Breast epithelium (tissue), 4 donors: ENCODE measurements at regions not wholly inside any gene's neighbourhood (a gene's known extent, or its start where the extent isn't known, plus 50 kb on each side); places are given as distances from the start of the nearest gene placed in this dataset.

Experiments
- DNase-seq, 2 donors: peaks; one replicate each; pipeline ENCODE4 v3.0.0-alpha.2; 2019; ENCODE audit warnings: low spot score in 2 of 2
- H3K27ac ChIP-seq, 2 donors: fragments of 200-600 bp; sonication (generic) in 1 of 2; one replicate each; pipeline ENCODE4 v1.5.1; 2016 to 2019; ENCODE audit warnings: mild to moderate bottlenecking in 1 of 2
- H3K27me3 ChIP-seq, 2 donors: fragments of 200-600 bp; sonication (generic) in 1 of 2; one replicate each; pipeline versions ENCODE4 v1.5.1 to v1.6.0; 2017 to 2019; ENCODE audit warnings: control low read depth in 1 of 2, mild to moderate bottlenecking in 1 of 2
- H3K36me3 ChIP-seq: fragments of 200-600 bp; one replicate; pipeline ENCODE4 v1.5.1; 2019
- H3K4me1 ChIP-seq, 2 donors: fragments of 200-600 bp; sonication (generic); one replicate each; pipeline ENCODE4 v1.5.1; 2016 to 2019; ENCODE audit warnings: control low read depth in 1 of 2
- H3K4me3 ChIP-seq, 3 donors: fragments of 200-600 bp; sonication (generic); 1 replicate in 2 of 3; 2 replicates in 1 of 3; pipeline ENCODE4 v1.5.1; 2016 to 2019; ENCODE audit warnings: mild to moderate bottlenecking in 3 of 3, moderate library complexity in 2 of 3
- H3K9me3 ChIP-seq, 2 donors: fragments of 200-600 bp; sonication (generic) in 1 of 2; one replicate each; pipeline ENCODE4 v1.5.1; 2016 to 2019; ENCODE audit warnings: control low read depth in 1 of 2
- CTCF ChIP-seq, 3 donors: fragments of 450-650 bp; IDR thresholded peaks; one replicate each; pipeline ENCODE4 v1.5.1; 2016 to 2017; ENCODE audit warnings: antibody characterized with exemption in 3 of 3, mild to moderate bottlenecking in 3 of 3, moderate library complexity in 3 of 3
- POLR2A ChIP-seq: fragments of 450-650 bp; IDR thresholded peaks from one replicate; pipeline ENCODE4 v1.6.1; 2016; ENCODE audit warnings: antibody characterized with exemption, mild to moderate bottlenecking, moderate library complexity
- POLR2AphosphoS5 ChIP-seq, 3 donors: sonication (generic); formaldehyde crosslinking; IDR thresholded peaks; one replicate each; pipeline ENCODE4 v1.6.1; 2017; ENCODE audit warnings: antibody characterized with exemption in 3 of 3
- intact Hi-C: fragments of 100-400 bp; cut with DNase I; formaldehyde crosslinking; loops from one replicate; pipeline ENCODE4 v1.15.1; 2023; ENCODE audit warnings: low total_unique reads

DNA sequence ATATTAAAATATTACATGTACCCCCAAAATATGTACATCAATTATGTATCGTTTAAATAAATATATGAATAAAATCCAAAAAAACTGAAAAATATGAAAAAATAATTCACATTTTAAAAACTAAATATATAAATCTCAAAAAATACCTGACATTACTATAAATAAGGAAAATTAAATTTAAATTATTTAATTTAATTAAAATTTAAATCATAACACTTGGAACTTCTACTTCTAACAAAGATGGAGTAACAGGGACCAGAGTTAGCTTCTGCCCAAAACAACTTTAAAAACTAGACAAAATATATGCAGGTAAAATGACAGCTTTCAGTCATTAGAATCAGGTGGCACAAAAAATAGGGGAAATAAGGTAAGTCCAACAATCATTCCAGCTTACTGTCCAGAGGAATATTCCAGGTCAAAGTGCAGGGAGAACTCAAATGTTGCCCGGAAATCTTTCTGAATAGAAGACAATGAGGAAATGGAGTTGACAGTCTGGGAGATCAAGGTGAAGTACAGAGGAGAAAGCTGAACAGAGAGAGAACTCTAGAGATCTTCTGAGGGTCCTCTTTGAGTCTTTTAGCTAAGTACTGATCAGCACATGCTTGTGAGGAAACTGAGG, 207.7 kb upstream of the ATP11B start:
- no peak for DNase-seq
- intact Hi-C loops = loop anchor here (10.0 kb wide), 1 partner anchor 1351 kb away; no protein-coding TSS in a partner anchor
- H3K27me3 ChIP-seq = no peaks in the 10 kb centered on the region
- no peaks in the 10 kb centered on the region for H3K36me3 ChIP-seq
- H3K9me3 ChIP-seq = no peaks in the 10 kb centered on the region
- H3K27ac ChIP-seq = no peak overlapping the region
- TF ChIP-seq POLR2AphosphoS5 (IDR thresholded peaks at IDR 0.05) (no peak), POLR2A (no peak), CTCF (IDR thresholded peaks at IDR 0.05) (no peak)
- H3K4me3 ChIP-seq = no peak overlapping the region
- no peaks in the 10 kb centered on the region for H3K4me1 ChIP-seq

DNA sequence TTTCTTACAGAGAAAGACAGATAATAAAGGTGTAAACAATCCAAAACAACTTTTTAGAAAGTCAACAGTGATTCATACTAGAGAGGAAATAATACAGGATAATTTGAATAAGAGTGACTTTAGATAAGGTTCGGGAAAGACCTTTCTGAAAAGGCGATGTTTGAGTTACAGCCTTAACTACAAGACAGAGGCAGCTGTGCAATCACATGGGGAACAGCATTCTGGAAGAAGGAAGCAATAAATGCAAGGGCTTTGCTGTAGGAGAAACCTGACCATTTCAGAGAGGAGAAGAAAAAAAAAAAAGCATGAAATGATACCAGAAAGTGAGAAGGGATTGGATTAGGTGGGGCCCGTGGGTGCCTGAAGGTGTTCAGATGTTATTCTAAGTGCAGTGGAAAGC, 200.6 kb upstream of the ATP11B start:
- no peak for DNase-seq
- H3K4me3 ChIP-seq = no peak overlapping the region
- no peaks in the 10 kb centered on the region for H3K9me3 ChIP-seq
- H3K27me3 ChIP-seq = no peaks in the 10 kb centered on the region
- intact Hi-C loops = no loop called here
- H3K36me3 ChIP-seq = no peaks in the 10 kb centered on the region
- no peak overlapping the region for H3K27ac ChIP-seq
- H3K4me1 ChIP-seq = no peaks in the 10 kb centered on the region
- no peak for TF ChIP-seq POLR2A
- TF ChIP-seq CTCF (IDR thresholded peaks at IDR 0.05) = no peak
- TF ChIP-seq POLR2AphosphoS5 (IDR thresholded peaks at IDR 0.05) = no peak

- H3K36me3 ChIP-seq = no peaks in the 10 kb centered on the region
- H3K27me3 ChIP-seq = no peaks in the 10 kb centered on the region
- DNase-seq = no peak
- TF ChIP-seq POLR2A = no peak
- no peak for TF ChIP-seq POLR2AphosphoS5 (IDR thresholded peaks at IDR 0.05)
- no peaks in the 10 kb centered on the region for H3K9me3 ChIP-seq
- no peaks in the 10 kb centered on the region for H3K4me1 ChIP-seq
- H3K4me3 ChIP-seq = no peak overlapping the region
- intact Hi-C loops = loop anchor here (5.0 kb wide), 1 partner anchor 280 kb away; no protein-coding TSS in a partner anchor
- no peak overlapping the region for H3K27ac ChIP-seq
Observed at GRCh38 chr3:182596676-182597410, 196.5 kb upstream of the ATP11B start.

GRCh38 chr3:182597621-182598041, 195.7 kb upstream of the ATP11B start:
- intact Hi-C loops = loop anchor here (5.0 kb wide), 1 partner anchor 280 kb away; no protein-coding TSS in a partner anchor
- Histone ChIP-seq H3K27ac (no peak overlapping the region), H3K4me3 (no peak overlapping the region), H3K27me3 (no peaks in the 10 kb centered on the region), H3K9me3 (no peaks in the 10 kb centered on the region), H3K36me3 (no peaks in the 10 kb centered on the region), H3K4me1 (no peaks in the 10 kb centered on the region)
- DNase-seq = no peak
- no peak for TF ChIP-seq POLR2A
- TF ChIP-seq POLR2AphosphoS5 (IDR thresholded peaks at IDR 0.05) = no peak
- no peak for TF ChIP-seq CTCF (IDR thresholded peaks at IDR 0.05)

- Histone ChIP-seq H3K36me3 (no peaks in the 10 kb centered on the region), H3K4me3 (no peak overlapping the region), H3K4me1 (no peaks in the 10 kb centered on the region), H3K27me3 (no peaks in the 10 kb centered on the region), H3K27ac (no peak overlapping the region), H3K9me3 (no peaks in the 10 kb centered on the region)
- intact Hi-C loops = no loop called here
- no peak for TF ChIP-seq CTCF (IDR thresholded peaks at IDR 0.05)
- TF ChIP-seq POLR2A = no peak
- DNase-seq = no peak
Observed at GRCh38 chr3:182601597-182601996, 191.7 kb upstream of the ATP11B start.
